ENCODE measurements at regions not wholly inside any gene's neighbourhood (a gene's known extent, or its start where the extent isn't known, plus 50 kb on each side); places are given as distances from the start of the nearest gene placed in this dataset.

DNA sequence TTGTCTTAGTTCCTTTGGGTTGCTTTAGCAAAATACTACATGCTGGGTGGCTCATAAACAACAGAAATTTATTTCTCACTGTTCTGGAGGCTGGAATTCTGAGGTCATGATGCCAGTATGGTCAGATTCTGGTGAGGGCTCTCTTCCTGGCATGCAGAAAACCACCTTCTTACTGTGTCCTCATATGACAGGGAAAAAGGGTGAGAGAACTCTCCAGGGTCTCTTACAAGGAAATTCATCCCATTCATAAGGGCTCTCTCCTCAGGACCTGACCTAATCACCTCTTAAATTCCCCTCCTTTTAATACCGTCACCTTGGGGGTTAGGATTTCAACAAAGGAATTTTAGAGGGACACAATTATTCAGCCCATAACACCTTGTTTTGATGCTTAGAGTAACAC is 243.1 kb upstream of the TNP1 start:
- no peak for DNase-seq

GRCh38 chr2:217101972-217102371 is 242.1 kb upstream of the TNP1 start:
- no peak for DNase-seq

- DNase-seq = no peak
Observed at GRCh38 chr2:217099561-217099960, 239.7 kb upstream of the TNP1 start.

- no peak for DNase-seq
Observed at GRCh38 chr2:217098435-217098834, 238.6 kb upstream of the TNP1 start.

DNA sequence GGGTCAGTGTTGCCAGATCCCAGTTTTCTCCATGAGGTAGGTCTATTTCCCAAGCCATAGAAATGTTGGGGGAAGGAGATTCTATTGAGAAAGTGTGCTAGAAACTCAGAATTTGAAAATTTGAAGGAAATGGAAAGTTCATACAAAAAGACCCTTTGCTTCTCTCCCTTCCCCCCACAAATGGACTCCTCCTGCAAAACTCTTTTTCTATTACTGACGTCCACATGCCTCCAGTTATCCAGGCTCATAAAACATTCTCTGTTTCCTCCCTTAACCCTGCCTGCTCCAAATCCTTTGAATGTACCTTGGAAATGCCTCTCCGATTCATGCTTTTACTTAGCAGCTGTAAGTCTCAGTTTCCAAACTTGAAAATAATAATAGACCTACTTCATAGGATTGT is 237.5 kb upstream of the TNP1 start:
- no peak for DNase-seq

- no peak for DNase-seq
Observed at GRCh38 chr2:217096474-217097225, 236.8 kb upstream of the TNP1 start.

DNA sequence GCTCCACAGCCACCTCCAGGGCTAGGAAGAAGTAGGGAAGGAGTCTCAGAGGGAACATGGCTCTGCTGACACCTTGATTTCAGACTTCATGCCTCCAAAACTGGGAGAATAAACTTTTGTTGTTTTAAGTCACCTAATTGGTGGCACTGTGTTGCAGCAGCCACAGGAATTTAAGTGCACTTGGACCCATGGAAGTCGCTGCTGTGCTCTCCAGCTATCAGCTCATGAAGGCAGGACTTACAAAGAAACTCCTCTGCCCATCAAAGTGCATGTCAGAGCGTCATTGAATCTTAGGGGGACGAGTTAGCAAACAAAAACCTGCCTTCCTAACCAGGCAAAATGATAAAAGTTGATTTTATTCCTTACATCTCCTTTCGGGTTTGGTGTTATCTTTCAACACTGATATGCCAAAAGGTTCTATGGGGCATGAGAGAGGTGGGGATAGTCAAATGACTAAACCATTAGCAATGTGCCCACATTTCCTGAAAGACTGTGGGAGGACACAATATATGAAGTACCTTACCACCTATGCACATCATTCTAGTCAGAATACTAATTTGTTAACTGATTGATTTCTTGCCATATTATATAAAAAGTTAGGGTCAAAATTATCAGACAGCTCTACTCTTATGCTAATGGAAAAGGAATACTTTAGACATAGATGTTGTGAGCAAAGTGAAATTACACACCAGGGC is 235.8 kb upstream of the TNP1 start:
- DNase-seq = no peak

GRCh38 chr2:217092710-217093379 is 233.0 kb upstream of the TNP1 start:
- no peak for DNase-seq

DNA sequence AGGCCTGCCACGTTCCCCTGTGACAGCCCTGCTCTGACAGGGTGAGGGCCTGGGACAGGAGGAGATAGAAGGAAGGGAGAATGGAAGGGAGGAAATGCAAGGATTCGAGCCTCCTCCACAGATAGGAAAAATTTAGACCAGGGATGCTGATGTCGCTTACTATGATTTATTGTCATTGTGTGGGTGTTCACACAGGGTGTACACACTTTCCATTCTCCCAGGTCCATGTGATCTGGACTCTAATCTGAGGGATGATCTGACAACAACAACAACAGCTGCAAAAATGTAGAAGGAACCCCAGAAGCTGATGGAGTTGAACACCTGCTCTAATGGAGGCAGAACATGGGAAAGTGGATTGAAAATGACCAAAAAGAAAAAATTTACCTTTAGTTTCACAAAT is 231.7 kb upstream of the TNP1 start:
- no peak for DNase-seq

DNA sequence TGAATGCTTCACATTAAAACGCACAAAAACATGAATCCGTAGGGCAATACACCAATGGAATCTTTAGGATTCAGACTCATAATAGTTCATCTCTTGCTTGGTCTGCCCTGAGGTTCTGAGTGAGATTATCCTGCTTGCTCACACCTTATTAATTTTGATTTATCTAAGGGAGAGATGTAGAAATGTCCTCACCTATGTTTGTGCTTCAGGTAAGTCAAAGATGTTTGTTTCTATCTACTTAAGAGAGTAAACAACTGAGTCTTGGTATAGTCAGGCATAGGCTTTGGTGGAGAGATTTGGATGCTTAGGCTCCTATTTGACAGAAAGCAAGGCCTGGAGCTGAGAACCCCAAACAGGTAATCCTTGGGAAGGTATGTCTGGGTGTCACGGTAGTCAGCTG is 231.0 kb upstream of the TNP1 start:
- DNase-seq = no peak

- DNase-seq = no peak
Observed at GRCh38 chr2:217090024-217090473, 230.2 kb upstream of the TNP1 start.

GRCh38 chr2:217086718-217087117 is 226.9 kb upstream of the TNP1 start:
- no peak for DNase-seq

GRCh38 chr2:217086038-217086522 is 226.2 kb upstream of the TNP1 start:
- peak; percentile 20 for DNase-seq

DNA sequence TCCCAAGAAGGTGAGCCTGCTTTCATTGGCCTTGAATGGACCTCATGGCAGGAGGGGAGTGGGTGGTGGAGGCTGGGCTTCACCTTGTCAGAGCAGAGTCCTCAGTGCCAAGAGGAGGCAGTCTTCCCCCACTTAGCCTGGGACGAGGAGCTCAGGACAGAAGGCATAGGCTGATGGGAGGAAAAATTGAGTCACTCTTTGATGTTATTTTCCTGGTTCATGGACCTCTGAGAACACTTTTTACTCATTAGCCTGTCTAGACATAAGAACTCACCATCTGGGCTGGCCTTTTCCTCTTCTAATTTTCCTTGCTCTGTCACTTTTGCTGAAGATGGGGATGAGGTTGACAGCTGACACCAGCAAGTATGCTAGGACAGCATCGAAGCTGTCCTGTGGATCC is 225.7 kb upstream of the TNP1 start:
- no peak for DNase-seq

GRCh38 chr2:217081799-217082198 is 221.9 kb upstream of the TNP1 start:
- no peak for DNase-seq

DNA sequence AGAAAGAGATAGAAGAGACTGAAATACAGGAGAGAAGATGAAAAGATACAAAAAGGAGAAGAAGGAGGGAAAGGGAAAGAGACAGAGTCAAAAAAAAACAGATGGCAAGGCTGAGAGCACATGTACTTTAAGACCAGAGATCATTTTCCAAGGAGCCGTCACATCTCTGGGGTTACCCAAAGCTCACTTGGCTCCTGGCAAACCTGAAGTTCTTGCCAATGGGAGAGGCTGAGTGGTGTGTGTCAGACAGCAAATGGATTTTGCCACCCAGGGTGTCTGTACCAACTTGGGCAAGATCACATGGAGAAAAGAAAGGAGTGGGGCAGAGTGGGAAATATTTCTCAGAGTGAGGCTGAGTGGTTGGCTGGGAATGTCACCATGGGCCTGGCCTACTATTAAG is 219.3 kb upstream of the TNP1 start:
- no peak for DNase-seq

DNA sequence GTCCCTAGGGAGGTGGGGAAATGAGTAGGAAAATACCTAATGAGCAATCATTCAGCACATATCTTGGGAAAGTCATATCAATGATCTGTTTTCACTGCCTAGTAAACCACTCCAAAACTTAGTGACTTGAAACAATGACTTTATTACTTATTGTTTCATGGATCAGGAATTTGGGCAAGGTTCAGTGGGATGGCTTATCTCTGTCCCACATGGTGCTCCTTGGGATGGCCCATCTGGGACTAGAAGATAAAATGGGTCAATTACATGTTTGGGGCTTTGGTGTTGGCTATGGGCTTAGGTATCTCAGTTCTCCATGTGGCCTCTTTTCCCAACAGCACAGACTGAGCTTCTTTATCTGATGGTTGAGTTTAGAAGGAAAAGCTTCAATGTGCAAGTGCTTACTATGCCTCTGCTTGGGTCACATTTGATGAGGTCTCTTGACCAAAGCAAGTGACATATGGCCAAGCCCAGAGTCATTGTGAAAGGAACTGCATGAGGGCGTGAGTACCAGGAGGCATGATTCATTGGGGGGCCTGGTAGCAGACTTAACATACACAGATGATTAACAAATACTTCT is 218.1 kb upstream of the TNP1 start:
- DNase-seq = no peak

- DNase-seq = no peak
Observed at GRCh38 chr2:217076657-217077232, 216.9 kb upstream of the TNP1 start.

- DNase-seq = no peak
Observed at GRCh38 chr2:217076058-217076435, 216.2 kb upstream of the TNP1 start.

GRCh38 chr2:217075268-217076057 is 215.6 kb upstream of the TNP1 start:
- DNase-seq = no peak

- DNase-seq = no peak
Observed at GRCh38 chr2:217074576-217075255, 214.9 kb upstream of the TNP1 start.

- DNase-seq = no peak
Observed at GRCh38 chr2:217071416-217071815, 211.6 kb upstream of the TNP1 start.
